GM12878 (cell line): ENCODE measurements at regions not wholly inside any gene's neighbourhood (a gene's known extent, or its start where the extent isn't known, plus 50 kb on each side); places are given as distances from the start of the nearest gene placed in this dataset.

Experiments used
- BCL11A ChIP-seq: IDR thresholded peaks from 2 replicates; pipeline ENCODE4 v1.6.1; 2011; ENCODE audit warnings: low read depth, low read length
- EP300 ChIP-seq, 2 experiments: fragments of 150-350 bp in 1 of 2; IDR thresholded peaks; 2 replicates each; pipeline ENCODE4 v1.6.1; 2011 to 2012; ENCODE audit warnings: low read depth in 2 of 2, low read length in 2 of 2, borderline replicate concordance in 1 of 2, improper control_type of control experiment in 1 of 2, inconsistent platforms in 1 of 2; ENCODE audit not compliant: control insufficient read depth in 1 of 2
- EZH2 ChIP-seq: IDR thresholded peaks from 2 replicates; pipeline ENCODE4 v1.6.1; 2012; ENCODE audit warnings: low read depth, mild to moderate bottlenecking, control low read depth, inconsistent platforms, low read length, borderline replicate concordance; ENCODE audit not compliant: control insufficient read depth
- MEF2A ChIP-seq: IDR thresholded peaks from 2 replicates; pipeline ENCODE4 v1.6.1; 2011; ENCODE audit warnings: low read depth, mild to moderate bottlenecking, low read length, moderate library complexity; ENCODE audit not compliant: insufficient read depth
- MYC ChIP-seq: IDR thresholded peaks from 2 replicates; pipeline ENCODE4 v1.6.1; 2011; ENCODE audit warnings: mild to moderate bottlenecking, low read length, moderate library complexity, inconsistent platforms; ENCODE audit not compliant: insufficient read depth, insufficient replicate concordance, insufficient read length, severe bottlenecking
- NFIC ChIP-seq: IDR thresholded peaks from 2 replicates; pipeline ENCODE4 v1.6.1; 2012; ENCODE audit warnings: low read depth, mild to moderate bottlenecking, inconsistent platforms, low read length, moderate library complexity
- PAX5 ChIP-seq: IDR thresholded peaks from 2 replicates; pipeline ENCODE4 v1.6.1; 2011; ENCODE audit warnings: low read depth, low read length, borderline replicate concordance
- POLR2A ChIP-seq: IDR thresholded peaks from 2 replicates; pipeline ENCODE4 v1.6.1; 2011; ENCODE audit warnings: low read depth, mild to moderate bottlenecking, low read length
- TF ChIP-seq, protein P1 (sequence below): IDR thresholded peaks from 2 replicates; pipeline ENCODE4 v1.6.1; 2011; ENCODE audit warnings: borderline replicate concordance, low read depth, mild to moderate bottlenecking, moderate library complexity, mixed read lengths, low read length; ENCODE audit not compliant: insufficient read depth; ENCODE audit errors: extremely low read length
- TF ChIP-seq, protein P2 (sequence below), 3 experiments: IDR thresholded peaks in 2 of 3; conservative IDR thresholded peaks in 1 of 3; 2 replicates each; pipeline ENCODE4 v1.5.1; 2011; ENCODE audit warnings: low read depth in 3 of 3, low read length in 3 of 3, mild to moderate bottlenecking in 3 of 3, control low read depth in 2 of 3, moderate library complexity in 2 of 3, inconsistent platforms in 1 of 3, mixed read lengths in 1 of 3; ENCODE audit not compliant: control insufficient read depth in 2 of 3, insufficient read depth in 1 of 3; ENCODE audit errors: extremely low read depth in 1 of 3
- TF ChIP-seq, protein P3 (sequence below): fragments of 450-650 bp; IDR thresholded peaks from 2 replicates; pipeline ENCODE4 v1.6.1; 2017; ENCODE audit warnings: mild to moderate bottlenecking

DNA sequence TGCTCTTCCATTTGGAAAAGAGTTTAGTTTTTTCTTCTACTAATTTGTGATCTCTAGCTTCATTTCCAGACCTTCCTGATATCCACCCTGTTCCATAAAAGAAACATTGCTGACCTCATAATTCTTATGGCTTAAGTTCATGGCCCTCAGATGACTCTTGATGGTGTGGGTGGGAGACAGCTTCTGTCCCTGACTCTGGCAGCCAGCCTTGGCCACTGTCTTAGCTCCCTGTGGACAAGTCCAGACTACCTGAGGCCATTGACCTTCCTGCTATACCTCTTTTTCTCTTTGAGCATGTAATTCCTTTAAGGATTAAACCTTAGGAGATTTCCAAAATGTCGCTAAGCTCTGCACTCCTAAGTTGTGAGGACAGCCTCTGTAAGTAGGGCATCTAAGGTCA lies 101.1 kb upstream of the DAP start:
- TF ChIP-seq, protein P1, sequence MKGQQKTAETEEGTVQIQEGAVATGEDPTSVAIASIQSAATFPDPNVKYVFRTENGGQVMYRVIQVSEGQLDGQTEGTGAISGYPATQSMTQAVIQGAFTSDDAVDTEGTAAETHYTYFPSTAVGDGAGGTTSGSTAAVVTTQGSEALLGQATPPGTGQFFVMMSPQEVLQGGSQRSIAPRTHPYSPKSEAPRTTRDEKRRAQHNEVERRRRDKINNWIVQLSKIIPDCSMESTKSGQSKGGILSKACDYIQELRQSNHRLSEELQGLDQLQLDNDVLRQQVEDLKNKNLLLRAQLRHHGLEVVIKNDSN: no peak
- TF ChIP-seq EZH2: no peak
- no peak for TF ChIP-seq MYC
- TF ChIP-seq, protein P2, sequence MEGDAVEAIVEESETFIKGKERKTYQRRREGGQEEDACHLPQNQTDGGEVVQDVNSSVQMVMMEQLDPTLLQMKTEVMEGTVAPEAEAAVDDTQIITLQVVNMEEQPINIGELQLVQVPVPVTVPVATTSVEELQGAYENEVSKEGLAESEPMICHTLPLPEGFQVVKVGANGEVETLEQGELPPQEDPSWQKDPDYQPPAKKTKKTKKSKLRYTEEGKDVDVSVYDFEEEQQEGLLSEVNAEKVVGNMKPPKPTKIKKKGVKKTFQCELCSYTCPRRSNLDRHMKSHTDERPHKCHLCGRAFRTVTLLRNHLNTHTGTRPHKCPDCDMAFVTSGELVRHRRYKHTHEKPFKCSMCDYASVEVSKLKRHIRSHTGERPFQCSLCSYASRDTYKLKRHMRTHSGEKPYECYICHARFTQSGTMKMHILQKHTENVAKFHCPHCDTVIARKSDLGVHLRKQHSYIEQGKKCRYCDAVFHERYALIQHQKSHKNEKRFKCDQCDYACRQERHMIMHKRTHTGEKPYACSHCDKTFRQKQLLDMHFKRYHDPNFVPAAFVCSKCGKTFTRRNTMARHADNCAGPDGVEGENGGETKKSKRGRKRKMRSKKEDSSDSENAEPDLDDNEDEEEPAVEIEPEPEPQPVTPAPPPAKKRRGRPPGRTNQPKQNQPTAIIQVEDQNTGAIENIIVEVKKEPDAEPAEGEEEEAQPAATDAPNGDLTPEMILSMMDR (IDR thresholded peaks at IDR 0.05 in 2 of 3, conservative IDR thresholded peaks at IDR 0.05 in 1 of 3; ENCODE audit: control insufficient read depth in 2 of 3, extremely low read depth in 1 of 3, insufficient read depth in 1 of 3, low read depth in 3 of 3, low read length in 3 of 3): no peak
- no peak for TF ChIP-seq NFIC
- no peak for TF ChIP-seq POLR2A
- TF ChIP-seq BCL11A: no peak
- TF ChIP-seq, protein P3, sequence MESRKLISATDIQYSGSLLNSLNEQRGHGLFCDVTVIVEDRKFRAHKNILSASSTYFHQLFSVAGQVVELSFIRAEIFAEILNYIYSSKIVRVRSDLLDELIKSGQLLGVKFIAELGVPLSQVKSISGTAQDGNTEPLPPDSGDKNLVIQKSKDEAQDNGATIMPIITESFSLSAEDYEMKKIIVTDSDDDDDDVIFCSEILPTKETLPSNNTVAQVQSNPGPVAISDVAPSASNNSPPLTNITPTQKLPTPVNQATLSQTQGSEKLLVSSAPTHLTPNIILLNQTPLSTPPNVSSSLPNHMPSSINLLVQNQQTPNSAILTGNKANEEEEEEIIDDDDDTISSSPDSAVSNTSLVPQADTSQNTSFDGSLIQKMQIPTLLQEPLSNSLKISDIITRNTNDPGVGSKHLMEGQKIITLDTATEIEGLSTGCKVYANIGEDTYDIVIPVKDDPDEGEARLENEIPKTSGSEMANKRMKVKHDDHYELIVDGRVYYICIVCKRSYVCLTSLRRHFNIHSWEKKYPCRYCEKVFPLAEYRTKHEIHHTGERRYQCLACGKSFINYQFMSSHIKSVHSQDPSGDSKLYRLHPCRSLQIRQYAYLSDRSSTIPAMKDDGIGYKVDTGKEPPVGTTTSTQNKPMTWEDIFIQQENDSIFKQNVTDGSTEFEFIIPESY: no peak
- no peak for TF ChIP-seq PAX5
- no peak for TF ChIP-seq MEF2A
- no peak for TF ChIP-seq EP300 (IDR thresholded peaks at IDR 0.05; ENCODE audit: borderline replicate concordance in 1 of 2, control insufficient read depth in 1 of 2, low read depth in 2 of 2, low read length in 2 of 2)
